SK-N-MC (cell line): ENCODE measurements at regions not wholly inside any gene's neighbourhood (a gene's known extent, or its start where the extent isn't known, plus 50 kb on each side); places are given as distances from the start of the nearest gene placed in this dataset.

Experiments
- EZH2 ChIP-seq: fragments of 200-600 bp; sonication (generic); IDR thresholded peaks from one replicate; pipeline ENCODE4 v1.6.1; 2017; ENCODE audit warnings: antibody characterized with exemption
- POLR2AphosphoS5 ChIP-seq: IDR thresholded peaks from 2 replicates; pipeline ENCODE4 v1.6.1; 2012; ENCODE audit warnings: mild to moderate bottlenecking, low read depth, low read length, borderline replicate concordance

- no peak for TF ChIP-seq EZH2
- no peak for TF ChIP-seq POLR2AphosphoS5
Observed at GRCh38 chr20:57921676-57922075, 211.9 kb upstream of the PMEPA1 start.
